Psoas muscle (tissue), 7 donors: ENCODE measurements at regions not wholly inside any gene's neighbourhood (a gene's known extent, or its start where the extent isn't known, plus 50 kb on each side); places are given as distances from the start of the nearest gene placed in this dataset.

Source experiments
- ATAC-seq, 4 donors: fragments of 200-7000 bp; cut with Tn5 transposase; one replicate each; pipeline ENCODE4 v1.9.1; 2020; ENCODE audit warnings: moderate library complexity in 3 of 4, mild to moderate bottlenecking in 2 of 4
- DNase-seq, 2 donors: peaks; one replicate each; pipeline ENCODE4 v3.0.0-alpha.2; 2020
- H3K27ac ChIP-seq: fragments of 200-600 bp; one replicate; pipeline ENCODE4 v1.8.0; 2022
- H3K27me3 ChIP-seq, 3 donors: fragments of 200-600 bp in 1 of 3; one replicate each; pipeline versions ENCODE4 v1.6.1 to v1.8.0; 2013 to 2022; ENCODE audit warnings: low read length in 2 of 3, mild to moderate bottlenecking in 2 of 3, moderate library complexity in 1 of 3; ENCODE audit not compliant: insufficient read depth in 3 of 3
- H3K36me3 ChIP-seq, 2 donors: fragments of 200-600 bp in 1 of 2; one replicate each; pipeline versions ENCODE4 v1.6.1 to v1.8.0; 2013 to 2022; ENCODE audit warnings: low read depth in 1 of 2, mild to moderate bottlenecking in 1 of 2, moderate library complexity in 1 of 2; ENCODE audit not compliant: insufficient read depth in 1 of 2
- H3K4me1 ChIP-seq: fragments of 200-600 bp; one replicate; pipeline ENCODE4 v1.8.0; 2022
- H3K4me3 ChIP-seq: fragments of 200-600 bp; one replicate; pipeline ENCODE4 v1.8.0; 2022; ENCODE audit warnings: mild to moderate bottlenecking
- H3K9me3 ChIP-seq: fragments of 200-600 bp; one replicate; pipeline ENCODE4 v1.8.0; 2022
- CTCF ChIP-seq: fragments of 200-600 bp; IDR thresholded peaks from one replicate; pipeline ENCODE4 v1.8.0; 2022; ENCODE audit warnings: antibody characterized with exemption
- WGBS, 3 donors: extraction: QIAGEN DNeasy Blood & Tissue Kit; methylation state at CpG; one replicate each; pipeline versions ENCODE4 v1.1.6 to v1.1.7; 2013; 5-methylcytosine and 5-hydroxymethylcytosine counted together
- intact Hi-C, 2 donors: fragments of 100-400 bp; cut with DNase I; formaldehyde crosslinking; loops; one replicate each; pipeline versions ENCODE4 v1.11.0 to v1.14.2; 2022
- donor health status: healthy with polysubstance abuse.
- donor health status: DM: no; HTN: no; CAD: no; lungs with moderate emphysema.
- donor health status: Bipolar disorder and iron deficiency.
- donor health status: healthy.
- donor health status: DM: yes; HTN: yes; CAD: no.
- donor health status: DM: no; HTN: no; CAD: no.
- donor health status: DM: yes; HTN: yes; CAD: no.

- intact Hi-C loops = no loop called here
- Histone ChIP-seq H3K9me3 (no peaks in the 10 kb centered on the region), H3K27ac (no peak overlapping the region), H3K4me1 (peaks cover 1% of the 10 kb centered on the region), H3K4me3 (no peak overlapping the region), H3K36me3 (no peaks in the 10 kb centered on the region), H3K27me3 (no peaks in the 10 kb centered on the region)
- WGBS, 3 donors = 93 to 98% (median 97%) methylated on average over 14 of the region's 14 CpGs
- no peak for TF ChIP-seq CTCF
- ATAC-seq (no peak), DNase-seq (peak in 1 of 2 donors; percentile 43)
These were observed 157.9 kb upstream of the SLC38A2 start for GRCh38 chr12:46530373-46531056.

DNA sequence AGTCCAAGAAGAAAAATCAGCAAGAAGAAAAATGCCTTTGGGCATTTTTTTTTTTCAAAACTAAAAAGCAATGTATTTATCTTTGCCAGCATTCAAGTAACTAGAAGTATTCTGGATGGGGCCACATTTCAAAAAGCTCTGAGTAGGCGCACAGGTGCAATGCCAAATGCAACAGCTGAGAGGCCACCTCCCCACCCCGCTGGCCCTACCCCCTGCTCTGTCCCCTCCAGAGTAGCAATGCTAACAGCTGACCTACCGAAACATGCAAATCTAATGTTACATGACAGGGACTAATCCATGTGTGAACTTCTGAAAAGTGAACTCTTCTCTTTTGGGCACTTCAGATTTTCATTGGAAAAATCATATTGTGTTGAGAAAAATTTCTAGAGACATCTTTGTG is 153.7 kb upstream of the SLC38A2 start:
- no peaks in the 10 kb centered on the region for H3K36me3 ChIP-seq
- no peak overlapping the region for H3K27ac ChIP-seq
- ATAC-seq (peak in 2 of 4 donors; percentile 52 to 61), DNase-seq (peak in 1 of 2 donors; percentile 38)
- no peak overlapping the region for H3K4me3 ChIP-seq
- WGBS, 3 donors = 31 to 57% (median 33%) methylated on average over 3 of the region's 3 CpGs
- H3K9me3 ChIP-seq = no peaks in the 10 kb centered on the region
- peaks cover 5% of the 10 kb centered on the region for H3K4me1 ChIP-seq
- H3K27me3 ChIP-seq = no peaks in the 10 kb centered on the region
- TF ChIP-seq CTCF = no peak
- intact Hi-C loops = no loop called here

DNA sequence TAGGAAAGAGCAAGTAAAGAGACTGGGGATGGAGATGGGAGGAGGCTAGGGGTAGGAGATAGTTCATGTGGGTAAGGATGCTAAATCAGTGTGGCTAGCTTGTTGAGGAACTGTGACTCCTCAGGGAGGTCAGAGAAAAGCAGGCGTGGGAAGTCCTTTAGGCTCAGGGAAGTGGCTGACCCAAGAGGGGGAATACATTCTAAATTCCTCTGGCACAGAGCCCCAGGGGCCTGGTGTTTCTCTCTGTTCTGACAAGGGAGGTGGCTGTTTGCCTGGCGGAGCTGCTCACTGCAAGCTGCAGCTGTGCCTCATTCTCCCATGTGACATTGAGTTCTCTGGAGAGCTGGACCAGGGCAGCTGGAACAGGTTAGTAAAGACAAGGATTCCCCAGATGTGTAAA is 152.2 kb upstream of the SLC38A2 start:
- H3K36me3 ChIP-seq = no peaks in the 10 kb centered on the region
- 54 to 68% (median 65%) methylated on average over 2 of the region's 2 CpGs for WGBS, 3 donors
- H3K27ac ChIP-seq = peak overlapping the region; percentile 17
- H3K9me3 ChIP-seq = no peaks in the 10 kb centered on the region
- ATAC-seq (peak; percentile 43 to 71 (median 66)), DNase-seq (peak; percentile 63 to 82)
- H3K4me3 ChIP-seq = no peak overlapping the region
- peaks cover 5% of the 10 kb centered on the region for H3K4me1 ChIP-seq
- H3K27me3 ChIP-seq = no peaks in the 10 kb centered on the region
- no peak for TF ChIP-seq CTCF
- intact Hi-C loops = loop anchor here in 1 of 2 donors (5.0 kb wide), 1 partner anchor 37 kb away; no protein-coding TSS in a partner anchor

DNA sequence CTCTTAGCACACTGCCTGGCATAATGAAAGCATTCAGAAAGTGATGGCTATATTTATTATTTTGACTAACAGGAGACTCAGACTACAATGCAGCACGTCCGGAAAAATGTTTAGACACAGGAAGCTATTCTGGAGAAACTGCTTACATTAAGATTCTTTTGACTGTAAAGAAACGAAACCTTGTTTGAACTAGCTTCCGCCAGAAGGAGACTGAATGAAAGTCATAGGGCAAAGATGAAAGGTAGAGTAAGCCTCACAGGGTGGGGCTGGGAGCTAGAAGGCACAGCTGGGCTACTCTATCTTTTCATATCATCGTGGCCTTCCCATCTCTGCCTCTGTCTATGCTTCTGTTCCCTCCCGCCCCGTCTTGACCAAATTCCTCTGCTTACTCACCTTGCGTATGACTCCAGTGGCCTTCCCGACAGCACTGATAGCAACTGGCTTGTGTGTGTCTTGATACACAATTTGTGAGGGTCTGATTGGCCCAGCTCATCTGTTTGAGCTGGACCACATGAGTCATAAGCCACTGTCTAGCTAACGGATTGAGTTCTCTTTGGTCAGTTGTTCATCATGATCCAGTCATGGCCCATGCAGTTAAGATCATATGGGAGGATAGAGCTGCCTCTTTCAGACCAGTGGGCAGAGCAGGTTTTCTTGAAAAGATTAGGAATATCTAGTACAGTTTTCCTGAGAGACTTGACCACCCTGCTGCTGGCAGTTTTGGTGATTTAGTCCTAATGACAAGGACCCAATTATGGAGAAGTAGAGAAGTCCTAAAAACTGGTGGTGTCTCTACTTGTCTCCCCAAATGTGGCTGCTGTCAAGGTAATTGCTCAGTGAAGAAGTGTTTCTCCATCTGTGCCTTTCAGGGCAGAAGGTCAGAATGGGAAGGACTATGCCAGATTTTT is 151.5 kb upstream of the SLC38A2 start:
- no peaks in the 10 kb centered on the region for H3K36me3 ChIP-seq
- intact Hi-C loops = loop anchor here in 1 of 2 donors (5.0 kb wide), 1 partner anchor 37 kb away; no protein-coding TSS in a partner anchor
- DNase-seq (peak in 1 of 2 donors; percentile 23), ATAC-seq (peak in 2 of 4 donors; percentile 54 to 59)
- no peaks in the 10 kb centered on the region for H3K27me3 ChIP-seq
- 79 to 83% (median 80%) methylated on average over 10 of the region's 10 CpGs for WGBS, 3 donors
- no peak for TF ChIP-seq CTCF
- H3K9me3 ChIP-seq = no peaks in the 10 kb centered on the region
- peaks cover 5% of the 10 kb centered on the region for H3K4me1 ChIP-seq
- no peak overlapping the region for H3K4me3 ChIP-seq
- peak overlapping the region; percentile 17 for H3K27ac ChIP-seq
